GM12891 (cell line): ENCODE measurements at regions not wholly inside any gene's neighbourhood (a gene's known extent, or its start where the extent isn't known, plus 50 kb on each side); places are given as distances from the start of the nearest gene placed in this dataset.

Experiments
- DNase-seq: peaks from one replicate; pipeline ENCODE4 v3.0.0; 2011; ENCODE audit warnings: low spot score; ENCODE audit not compliant: insufficient read length
- FAIRE-seq: peaks from 2 replicates; lab custom pipeline; 2011; peaks lifted over from hg19 to GRCh38; lab: Jason Lieb, UNC
- PAX5 ChIP-seq: IDR thresholded peaks from 2 replicates; pipeline ENCODE4 v1.6.1; 2011; ENCODE audit warnings: low read length, moderate library complexity, mild to moderate bottlenecking; ENCODE audit not compliant: insufficient read depth, severe bottlenecking
- POLR2A ChIP-seq: IDR thresholded peaks from 2 replicates; pipeline ENCODE4 v1.6.1; 2011; ENCODE audit warnings: low read depth, low read length, control low read depth
- POLR2AphosphoS5 ChIP-seq: IDR thresholded peaks from 2 replicates; pipeline ENCODE4 v1.6.1; 2011; ENCODE audit warnings: low read depth, low read length, control low read depth
- POU2F2 ChIP-seq: IDR thresholded peaks from 2 replicates; pipeline ENCODE4 v1.6.1; 2011; ENCODE audit warnings: low read depth, mild to moderate bottlenecking, control low read depth, low read length, moderate library complexity
- SPI1 ChIP-seq: IDR thresholded peaks from 2 replicates; pipeline ENCODE4 v1.6.1; 2011; ENCODE audit warnings: low read depth, low read length, control low read depth
- TAF1 ChIP-seq: IDR thresholded peaks from 2 replicates; pipeline ENCODE4 v1.6.1; 2011; ENCODE audit warnings: low read depth, low read length, control low read depth

- no peak for TF ChIP-seq TAF1
- no peak for TF ChIP-seq POU2F2
- no peak for DNase-seq
Observed at GRCh38 chr6:92706976-92707375, 712.4 kb downstream of the EPHA7 start.

DNA sequence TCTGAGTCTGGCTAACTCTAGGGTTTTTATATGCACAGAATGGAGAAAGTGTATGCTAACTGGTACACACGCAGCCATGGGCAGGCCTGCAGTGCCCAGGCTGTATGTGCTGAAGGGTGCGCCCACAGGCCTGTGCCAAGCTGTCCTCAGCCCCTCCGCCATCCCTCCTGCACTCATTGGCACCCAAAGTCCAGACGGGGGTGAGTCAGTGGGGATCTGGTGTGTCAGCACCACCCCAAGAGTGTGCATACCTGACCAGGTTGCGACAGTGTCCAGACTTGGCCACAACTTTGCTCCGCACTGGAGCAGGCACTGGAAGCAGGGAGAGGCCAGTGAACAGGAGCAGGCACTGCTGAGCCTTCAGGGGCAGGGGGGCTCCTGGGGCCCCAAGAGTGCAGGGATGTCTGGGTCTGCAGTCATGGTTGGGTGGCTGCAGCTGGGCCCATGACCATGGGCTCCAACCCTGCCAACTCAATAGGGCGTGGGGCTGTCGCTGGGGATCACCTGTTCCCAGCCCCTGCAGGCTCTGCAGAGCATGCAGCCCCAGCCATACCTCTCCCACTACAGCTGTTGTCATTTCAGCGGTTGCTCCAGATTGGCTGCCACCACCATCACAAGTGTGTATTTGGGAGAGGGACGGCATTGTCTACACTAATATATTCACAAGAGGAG lies 717.8 kb downstream of the EPHA7 start:
- FAIRE-seq (no peak), DNase-seq (no peak)
- TF ChIP-seq POLR2A = no peak
- no peak for TF ChIP-seq POU2F2
- no peak for TF ChIP-seq PAX5
- no peak for TF ChIP-seq SPI1
- no peak for TF ChIP-seq POLR2AphosphoS5
- TF ChIP-seq TAF1 = no peak

More at GRCh38 chr6:92706976-92707375, 712.4 kb downstream of the EPHA7 start:
- FAIRE-seq = no peak

- TF ChIP-seq SPI1 (no peak), TAF1 (no peak), POLR2A (no peak), PAX5 (no peak), POLR2AphosphoS5 (no peak)
- DNase-seq (no peak), FAIRE-seq (no peak)
Observed at GRCh38 chr6:92700411-92700810, 718.9 kb downstream of the EPHA7 start.

- FAIRE-seq (no peak), DNase-seq (no peak)
Observed at GRCh38 chr6:92690997-92691599, 728.3 kb downstream of the EPHA7 start.

DNA sequence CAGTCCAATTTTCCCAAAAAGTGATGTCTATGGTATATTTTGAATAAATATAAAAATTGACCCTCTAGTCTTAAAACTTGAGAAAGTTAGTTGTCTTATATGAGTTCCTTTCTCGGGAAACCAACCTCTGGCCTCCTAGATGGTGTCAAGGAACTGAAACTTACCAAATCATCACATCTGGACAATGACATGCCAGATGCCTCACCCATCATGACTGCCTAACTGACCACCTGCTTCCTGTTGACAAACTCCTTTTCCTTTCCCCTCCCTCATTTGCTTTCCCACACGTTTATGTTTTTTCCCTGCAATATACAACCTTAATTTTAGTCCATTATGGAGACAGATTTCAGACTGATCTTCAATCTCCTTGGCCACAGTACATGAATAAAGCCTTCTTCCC lies 731.0 kb downstream of the EPHA7 start:
- TF ChIP-seq SPI1 = peak; percentile 63
- no peak for TF ChIP-seq POU2F2
- TF ChIP-seq POLR2A = no peak
- no peak for TF ChIP-seq POLR2AphosphoS5
- FAIRE-seq (peak; percentile 50), DNase-seq (no peak)

More at GRCh38 chr6:92690997-92691599, 728.3 kb downstream of the EPHA7 start:
- TF ChIP-seq SPI1 (no peak), POU2F2 (no peak), POLR2AphosphoS5 (no peak), PAX5 (no peak), TAF1 (no peak), POLR2A (no peak)

- no peak for DNase-seq
- no peak for FAIRE-seq
- TF ChIP-seq POLR2AphosphoS5 (no peak), PAX5 (no peak), TAF1 (no peak), POU2F2 (no peak), SPI1 (peak; percentile 71), POLR2A (no peak)
Observed at GRCh38 chr6:92687278-92687677, 732.1 kb downstream of the EPHA7 start.

- no peak for TF ChIP-seq POU2F2
- TF ChIP-seq POLR2A = no peak
- TF ChIP-seq TAF1 = no peak
- TF ChIP-seq PAX5 = no peak
- TF ChIP-seq SPI1 = no peak
- TF ChIP-seq POLR2AphosphoS5 = no peak
- no peak for DNase-seq
- FAIRE-seq = no peak
Observed at GRCh38 chr6:92684386-92684785, 735.0 kb downstream of the EPHA7 start.

GRCh38 chr6:92683748-92684147 lies 735.6 kb downstream of the EPHA7 start:
- no peak for FAIRE-seq
- TF ChIP-seq PAX5 (no peak), POU2F2 (no peak), POLR2A (no peak), TAF1 (no peak), SPI1 (no peak), POLR2AphosphoS5 (no peak)

DNA sequence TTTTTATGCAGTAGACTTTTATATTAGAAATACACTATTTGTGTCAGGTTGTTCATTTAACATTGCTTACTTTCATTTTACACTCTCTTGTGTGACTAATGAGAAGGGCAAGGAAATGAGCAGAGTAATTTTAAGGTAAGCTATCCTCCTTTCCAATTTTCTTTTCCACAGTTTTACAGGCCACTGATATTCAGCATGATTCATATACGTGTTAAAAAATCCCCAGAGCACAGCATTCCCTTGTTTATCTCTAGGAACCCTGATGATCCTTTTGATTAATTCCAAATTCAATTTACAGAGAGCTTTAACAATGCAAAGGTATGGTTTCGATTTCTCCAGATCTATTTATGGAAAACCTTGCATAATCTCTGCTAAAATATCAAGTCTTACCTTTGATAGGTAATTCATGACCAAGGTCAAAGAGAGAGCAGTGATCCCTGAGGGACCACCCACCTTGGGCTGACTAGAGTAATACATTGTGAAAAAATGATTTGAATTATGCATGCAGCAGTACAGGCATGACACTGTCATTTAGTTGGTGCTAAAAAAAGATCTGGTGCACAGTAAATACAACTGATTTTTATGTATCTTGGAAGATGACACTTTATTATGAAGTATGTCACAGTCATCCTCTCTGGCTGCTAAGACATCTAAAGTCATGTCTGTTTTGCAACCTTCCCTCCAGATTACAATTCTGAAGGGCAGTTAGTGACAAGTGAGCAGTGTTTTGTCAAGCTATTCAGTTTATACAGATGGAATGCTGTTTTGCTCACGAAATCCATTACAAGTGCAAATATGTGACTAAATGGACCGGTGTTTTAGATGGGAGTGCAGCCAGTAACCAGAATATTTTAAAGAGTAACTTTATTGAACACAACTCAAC lies 736.6 kb downstream of the EPHA7 start:
- TF ChIP-seq POLR2AphosphoS5 (no peak), POU2F2 (no peak), POLR2A (no peak), TAF1 (no peak), SPI1 (no peak), PAX5 (no peak)
- DNase-seq (no peak), FAIRE-seq (no peak)

More at GRCh38 chr6:92683748-92684147, 735.6 kb downstream of the EPHA7 start:
- DNase-seq = no peak
